ENCODE measurements at regions not wholly inside any gene's neighbourhood (a gene's known extent, or its start where the extent isn't known, plus 50 kb on each side); places are given as distances from the start of the nearest gene placed in this dataset.
"Not testable (repeated sequence)": the region's sequence is repeated elsewhere in the genome, so short reads cannot be mapped to it uniquely, and the experiment has no call there.

DNA sequence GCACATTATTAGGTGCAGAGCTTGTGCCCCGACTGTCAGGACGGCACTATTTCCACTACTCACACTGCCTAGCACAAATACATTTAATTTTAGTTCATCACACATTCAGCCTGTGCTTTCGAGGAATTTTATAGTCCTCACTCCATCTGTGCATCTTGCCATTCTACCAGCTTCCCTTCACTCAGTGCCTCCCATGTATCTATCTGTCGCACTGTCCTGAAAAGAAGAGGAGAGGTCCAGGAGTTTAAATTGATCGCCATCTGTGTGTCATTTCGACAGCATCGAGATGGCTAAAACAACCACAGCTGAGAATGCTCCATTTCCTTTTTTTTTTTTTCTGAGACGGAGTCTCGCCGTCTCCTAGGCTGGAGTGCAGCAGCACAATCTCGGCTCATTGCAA lies 97.6 kb upstream of the FOXN3 start:
- no peak for DNase-seq

DNA sequence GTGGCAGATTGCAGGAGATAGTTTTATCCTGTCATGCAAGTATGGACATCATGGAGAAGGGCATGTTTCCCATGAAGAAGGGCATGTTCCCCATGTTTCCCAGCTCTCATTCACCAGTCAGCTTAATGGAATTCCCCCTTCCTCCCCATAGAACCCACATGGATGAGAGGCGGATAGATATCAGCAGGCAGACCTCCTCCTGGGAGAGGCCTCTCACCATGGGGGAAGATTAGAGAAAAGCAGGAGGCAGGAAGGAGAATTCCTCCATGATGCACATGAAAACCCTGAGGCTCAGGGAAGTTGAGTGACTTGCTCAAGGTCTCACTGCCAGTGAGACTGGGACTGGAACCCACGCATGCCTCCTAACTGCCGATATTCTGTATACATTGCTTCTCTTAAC lies 92.9 kb upstream of the FOXN3 start:
- DNase-seq = no peak

DNA sequence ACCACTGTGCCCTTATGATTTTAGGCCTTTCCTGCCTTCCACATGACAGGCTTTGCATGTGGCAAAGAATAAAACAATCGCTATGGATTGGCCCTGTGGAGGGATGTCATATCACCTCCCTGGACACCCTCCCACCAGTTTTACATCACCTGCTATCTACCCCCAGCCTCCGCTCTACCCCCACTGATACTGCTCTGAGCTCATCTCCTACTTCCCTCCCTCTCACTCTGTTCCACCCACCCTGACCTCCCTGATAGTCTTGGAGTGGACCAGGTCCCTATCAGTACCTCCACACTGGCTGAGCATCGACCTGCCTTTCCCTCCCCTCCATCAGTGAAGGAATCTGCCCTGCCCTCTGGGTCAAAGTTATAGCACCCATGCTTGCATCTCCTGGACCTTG lies 91.8 kb upstream of the FOXN3 start:
- no peak for DNase-seq

DNA sequence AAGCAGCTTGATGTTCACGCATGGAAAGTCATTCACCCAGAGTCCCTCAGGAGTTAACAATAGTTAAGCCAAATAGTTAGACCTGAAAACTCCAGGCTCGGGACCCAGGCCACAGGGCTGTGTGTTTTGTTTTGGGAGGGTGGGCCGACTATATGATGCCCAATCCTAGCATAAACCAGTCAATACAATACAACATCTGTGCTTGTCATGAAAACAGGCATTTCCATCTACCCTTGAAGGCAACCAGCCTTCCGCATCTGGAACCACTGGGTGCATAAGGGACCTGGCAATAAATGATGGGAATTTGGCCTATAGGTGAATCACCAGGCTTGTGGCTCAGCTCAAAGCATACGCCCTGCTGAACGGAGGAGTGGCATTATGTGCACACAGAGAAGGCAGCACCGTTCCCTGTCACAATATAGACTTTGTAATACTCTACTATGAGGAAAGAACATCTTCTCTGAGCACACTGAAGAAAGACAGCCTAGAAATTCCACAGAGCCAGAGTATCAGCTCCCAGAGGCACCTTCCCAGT lies 91.0 kb upstream of the FOXN3 start:
- no peak for DNase-seq

DNA sequence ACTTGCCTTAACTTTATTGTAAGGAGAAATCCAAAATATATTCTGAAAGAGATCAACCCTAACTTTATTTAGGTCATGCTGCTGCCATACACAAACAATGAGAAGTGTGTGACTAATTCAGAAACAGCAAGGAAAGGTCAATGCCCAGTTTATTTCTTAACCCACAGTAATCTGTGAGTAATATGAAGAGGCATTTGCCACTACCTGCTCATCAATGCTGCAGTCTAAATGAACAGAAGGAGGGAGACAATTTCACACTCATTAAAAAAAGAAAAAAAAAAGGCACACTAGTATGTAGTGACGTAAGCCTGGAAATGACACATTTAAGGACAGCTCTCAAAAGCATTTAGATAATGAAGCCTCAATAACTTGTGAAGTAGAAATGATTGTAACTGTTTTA lies 90.5 kb upstream of the FOXN3 start:
- DNase-seq = no peak

DNA sequence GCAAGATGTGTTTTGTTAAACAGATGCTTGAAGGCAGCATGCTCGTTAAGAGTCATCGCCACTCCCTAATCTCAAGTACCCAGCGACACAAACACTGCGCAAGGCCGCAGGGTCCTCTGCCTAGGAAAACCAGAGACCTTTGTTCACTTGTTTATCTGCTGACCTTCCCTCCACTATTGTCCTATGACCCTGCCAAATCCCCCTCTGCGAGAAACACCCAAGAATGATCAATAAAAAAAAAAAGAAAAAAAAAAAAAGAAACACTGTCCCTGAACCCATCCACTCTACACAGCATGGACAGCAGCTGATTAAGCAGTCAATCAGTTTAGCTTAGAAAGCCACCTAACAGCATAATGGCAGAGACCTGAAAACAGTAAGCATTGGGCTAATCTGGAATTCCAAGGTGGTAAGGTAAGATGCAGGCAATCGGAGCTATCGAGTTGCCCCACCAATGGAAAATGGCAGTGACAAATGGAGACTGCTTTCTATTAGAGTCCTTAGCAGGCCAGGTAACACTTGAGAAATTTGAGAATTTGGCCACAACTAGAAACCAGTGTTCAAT lies 89.9 kb upstream of the FOXN3 start:
- not testable (repeated sequence) for DNase-seq

DNA sequence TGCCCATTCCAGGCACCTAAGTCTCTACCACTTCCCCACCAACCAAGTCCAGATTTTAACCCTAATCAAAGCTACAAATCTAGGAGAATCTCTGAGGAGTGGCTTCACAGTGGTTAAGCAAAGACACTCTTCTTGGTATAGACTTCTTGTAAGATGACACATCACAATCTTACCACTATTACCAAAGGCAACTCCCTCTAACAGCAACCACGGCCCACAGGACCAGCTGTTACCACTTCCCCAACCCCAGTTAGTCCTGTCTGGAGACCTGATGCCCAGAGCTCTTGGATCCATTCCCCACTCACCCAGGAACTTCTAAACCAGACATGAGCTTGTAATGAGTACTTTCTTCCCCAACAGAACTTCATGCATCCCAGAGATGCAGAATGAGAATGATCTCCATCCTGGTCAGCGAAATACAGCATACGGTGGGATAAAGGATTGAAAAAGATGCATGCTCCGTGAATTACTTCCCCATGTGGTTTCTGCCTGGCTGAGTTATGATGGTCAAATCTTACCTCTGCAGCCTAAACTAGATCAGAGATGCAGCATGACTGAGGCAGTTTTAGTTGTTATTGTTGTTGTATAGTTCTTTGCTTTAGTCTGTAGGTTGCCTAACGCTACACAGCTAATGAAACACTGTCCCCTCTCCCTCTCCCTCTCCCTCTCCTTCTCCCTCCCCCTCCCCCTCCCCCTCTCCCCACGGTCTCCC lies 87.7 kb upstream of the FOXN3 start:
- DNase-seq = no peak

DNA sequence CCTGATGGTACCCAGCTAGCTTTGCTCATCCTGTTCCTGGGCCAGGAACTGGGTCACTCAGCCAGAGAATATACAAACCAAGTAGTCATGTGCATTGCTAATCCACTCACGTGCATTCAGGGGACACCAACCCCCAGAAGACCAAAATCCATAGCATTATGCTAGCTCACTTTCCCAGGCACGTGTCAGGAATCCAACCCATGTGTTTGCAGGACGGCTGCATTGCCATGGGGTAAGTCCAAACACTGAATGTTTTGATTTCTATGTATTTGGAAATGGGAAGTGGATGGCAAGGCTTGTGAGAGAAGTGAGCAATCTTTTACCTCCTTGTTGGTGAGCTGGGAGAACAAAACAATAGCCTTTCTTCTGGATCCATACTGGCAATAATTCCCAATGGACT lies 87.1 kb upstream of the FOXN3 start:
- no peak for DNase-seq

DNA sequence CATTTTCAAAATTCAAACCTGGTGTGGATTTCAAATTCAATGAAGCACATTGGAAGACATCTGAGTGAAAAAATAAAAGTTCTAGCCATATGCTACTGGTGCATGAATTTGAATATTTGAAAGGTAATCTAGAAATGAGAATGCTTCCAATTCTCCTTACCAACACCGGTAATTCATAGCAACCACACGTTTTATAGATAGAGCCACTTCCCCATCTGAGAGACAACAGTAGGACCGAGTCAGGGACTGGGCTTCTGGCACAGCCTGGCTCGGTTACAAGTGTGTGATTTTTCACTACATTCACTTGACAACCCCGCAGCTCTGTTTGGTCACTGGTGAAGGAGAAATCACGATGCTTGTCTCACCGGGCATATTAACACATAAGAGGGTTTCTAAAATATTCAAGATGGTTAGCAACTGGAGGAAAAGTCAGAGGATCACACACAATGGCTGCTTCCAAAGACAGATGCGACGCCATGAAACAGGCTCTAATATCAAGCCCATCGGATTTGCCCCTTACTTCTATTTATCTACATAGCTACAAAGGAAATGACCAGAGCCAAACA lies 86.5 kb upstream of the FOXN3 start:
- no peak for DNase-seq

DNA sequence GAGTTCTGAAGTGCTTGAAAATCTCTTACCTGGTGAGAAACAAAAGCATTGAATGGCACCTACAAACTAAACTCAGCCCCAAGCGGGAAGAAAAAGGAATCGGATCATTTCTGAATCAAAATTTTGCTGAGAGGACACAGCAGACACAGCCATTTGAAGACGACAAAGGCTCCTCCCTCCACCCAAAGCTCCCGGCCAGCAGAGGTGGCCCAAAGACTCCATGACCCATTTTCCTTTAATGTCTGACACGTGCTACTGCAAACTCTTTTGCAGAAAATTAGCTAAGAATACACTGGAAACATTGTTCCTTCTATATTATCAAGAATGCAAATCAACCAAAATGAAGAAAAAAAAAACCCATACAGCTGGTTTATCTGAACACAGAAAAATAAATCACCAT lies 85.9 kb upstream of the FOXN3 start:
- no peak for DNase-seq

DNA sequence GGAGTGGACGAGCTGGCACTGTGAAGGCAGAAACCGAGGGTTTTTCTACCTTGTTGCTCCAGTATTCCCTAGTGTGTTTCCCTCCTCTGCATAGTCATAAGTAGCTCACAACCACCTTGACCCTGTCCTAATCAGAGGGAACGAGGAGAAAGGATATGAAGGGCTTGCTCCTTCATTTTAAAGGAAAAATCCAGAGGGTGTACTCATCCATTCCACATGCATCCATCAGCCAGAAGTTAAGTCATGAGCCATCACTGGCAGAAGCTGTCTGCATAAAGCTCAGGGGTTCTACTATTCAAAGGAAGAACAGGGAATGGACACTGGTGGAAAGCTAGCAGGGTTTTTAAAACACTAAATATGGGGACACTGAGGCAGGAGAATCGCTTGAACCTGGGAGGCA lies 84.3 kb upstream of the FOXN3 start:
- no peak for DNase-seq

DNA sequence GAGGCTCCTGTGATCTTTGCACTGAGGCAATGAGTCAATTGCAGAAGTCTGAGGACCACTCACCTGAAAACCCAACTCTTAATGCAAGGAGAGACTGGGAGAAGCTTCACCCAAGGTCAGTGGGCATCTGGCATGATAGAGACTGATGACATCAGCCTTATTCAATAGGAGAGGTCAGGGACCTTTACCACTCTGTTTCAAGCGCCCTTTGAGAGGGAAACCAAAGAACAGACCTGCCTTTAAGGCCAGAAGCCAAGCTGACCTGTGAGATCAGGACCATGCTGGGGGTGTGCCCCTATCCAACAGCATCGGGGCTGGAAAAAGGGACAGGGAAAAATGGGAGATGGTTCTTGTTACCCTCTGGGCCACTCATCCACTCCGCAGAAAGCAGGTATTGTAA lies 83.3 kb upstream of the FOXN3 start:
- DNase-seq = no peak

DNA sequence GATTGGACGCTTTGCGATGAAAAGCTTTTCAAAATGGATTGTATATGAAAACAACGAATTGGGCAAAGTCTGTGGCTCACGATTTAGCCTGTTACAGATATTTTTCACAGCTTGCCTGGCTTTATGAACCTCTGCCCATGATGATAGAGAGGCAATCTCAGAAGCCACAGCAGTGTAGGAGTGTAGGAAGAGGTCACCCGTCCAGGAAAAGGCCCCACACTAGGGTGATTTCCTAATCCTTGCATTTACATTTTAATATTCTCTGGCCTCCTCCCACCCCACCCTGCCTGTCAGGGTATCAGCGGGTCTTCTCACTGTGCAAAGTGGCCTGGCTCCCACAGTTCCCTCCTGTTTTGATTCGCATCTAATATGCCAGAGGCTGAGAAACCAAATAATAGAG lies 81.8 kb upstream of the FOXN3 start:
- DNase-seq = no peak

DNA sequence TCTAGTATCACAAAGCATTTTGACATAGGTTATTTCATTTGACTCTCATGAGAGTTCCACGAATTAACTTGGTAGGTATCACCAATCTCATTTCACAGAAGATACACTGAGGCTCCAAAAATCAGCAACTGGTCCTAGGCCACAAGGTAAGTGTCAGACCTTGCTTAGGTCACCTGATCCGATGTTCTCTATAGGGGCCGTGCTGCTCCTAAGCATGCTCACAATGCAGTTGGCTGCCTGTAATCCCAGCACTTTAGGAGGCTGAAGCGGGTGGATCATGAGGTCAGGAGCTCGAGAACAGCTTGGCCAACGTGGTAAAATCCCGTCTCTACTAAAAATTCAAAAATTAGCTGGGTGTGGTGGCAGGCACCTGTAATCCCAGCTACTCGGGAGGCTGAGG lies 78.7 kb upstream of the FOXN3 start:
- no peak for DNase-seq

DNA sequence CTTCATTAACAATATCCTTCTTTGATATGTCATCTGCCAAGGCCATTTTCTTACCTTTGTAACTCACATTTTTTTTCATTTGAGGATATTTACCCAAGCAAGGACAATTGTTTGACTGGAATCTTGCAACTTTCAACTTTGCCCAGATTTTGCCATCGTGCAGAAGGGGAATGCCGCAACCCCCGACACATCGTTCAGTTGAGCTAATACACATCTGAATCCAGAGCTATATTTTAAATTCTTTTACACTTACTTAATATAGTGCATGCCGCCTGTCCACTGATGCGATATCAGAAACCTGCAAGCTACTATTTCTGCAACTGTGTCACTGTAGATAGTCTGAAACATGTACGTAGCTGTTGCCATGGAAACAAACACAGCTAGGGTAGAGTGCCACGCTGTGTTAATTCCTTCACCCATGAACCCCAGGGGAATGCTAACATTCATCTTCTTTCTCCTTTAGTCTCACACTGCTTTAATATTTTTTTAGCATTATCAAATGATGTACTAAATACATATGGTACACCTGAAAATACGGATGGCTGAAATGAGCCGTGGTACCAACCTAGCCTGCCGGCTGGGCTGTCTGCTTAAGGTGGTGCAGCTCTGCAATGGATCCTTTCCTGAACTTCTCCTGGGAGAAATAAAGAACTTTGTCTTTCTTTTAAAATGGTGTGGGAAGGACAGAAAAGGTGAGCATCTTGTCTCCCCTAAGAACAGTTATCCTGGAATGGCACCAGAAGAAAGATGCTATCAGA lies 77.0 kb upstream of the FOXN3 start:
- no peak for DNase-seq

DNA sequence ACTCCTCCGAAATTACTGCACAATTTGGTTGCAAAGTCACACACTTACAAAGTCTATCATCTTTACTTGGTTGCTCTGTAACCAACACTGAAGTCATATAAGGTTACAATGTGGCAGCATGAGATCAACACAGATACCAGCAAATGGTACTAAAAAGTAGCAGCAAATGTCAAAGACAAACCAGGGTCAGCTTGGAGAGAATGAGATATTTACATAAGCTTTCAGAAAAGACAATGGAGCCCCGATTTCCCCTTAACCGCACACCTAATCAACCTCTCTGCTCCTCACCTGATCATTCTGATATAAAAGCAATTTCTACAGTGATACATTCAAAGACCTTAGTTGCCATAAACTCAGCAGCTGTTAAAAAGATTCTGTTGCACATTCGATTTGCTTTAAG lies 76.4 kb upstream of the FOXN3 start:
- no peak for DNase-seq

DNA sequence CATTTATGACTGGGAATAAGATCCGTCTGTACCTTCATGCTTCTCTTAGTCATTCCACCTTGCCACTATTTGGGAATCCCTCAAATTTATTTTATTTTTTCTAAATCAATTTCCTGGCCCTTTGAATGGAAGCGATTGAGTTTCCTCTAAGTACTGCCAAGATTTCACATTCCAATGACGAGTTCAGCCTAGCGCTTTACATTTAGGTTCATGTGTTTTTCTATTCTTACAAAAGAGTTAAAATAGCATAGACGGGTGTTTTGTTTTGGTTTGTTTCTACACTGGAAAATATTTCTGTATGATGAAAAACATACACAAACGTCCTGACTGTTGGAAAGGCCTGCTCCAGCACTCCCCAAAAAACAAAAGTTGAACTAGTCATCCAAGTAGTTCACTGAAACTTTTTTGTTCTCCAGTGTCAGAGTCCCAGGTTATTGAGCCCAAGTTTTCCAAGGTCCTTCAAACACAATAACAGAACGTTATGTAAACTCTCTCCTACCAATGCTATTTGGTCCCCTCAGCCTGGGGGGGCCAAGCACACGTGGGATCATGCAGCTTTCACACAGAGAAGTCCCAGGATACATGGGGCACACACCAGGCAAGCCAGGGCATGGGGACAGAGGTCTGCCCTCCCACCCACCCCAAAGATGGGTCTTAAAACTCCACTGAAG lies 74.8 kb upstream of the FOXN3 start:
- DNase-seq = no peak

DNA sequence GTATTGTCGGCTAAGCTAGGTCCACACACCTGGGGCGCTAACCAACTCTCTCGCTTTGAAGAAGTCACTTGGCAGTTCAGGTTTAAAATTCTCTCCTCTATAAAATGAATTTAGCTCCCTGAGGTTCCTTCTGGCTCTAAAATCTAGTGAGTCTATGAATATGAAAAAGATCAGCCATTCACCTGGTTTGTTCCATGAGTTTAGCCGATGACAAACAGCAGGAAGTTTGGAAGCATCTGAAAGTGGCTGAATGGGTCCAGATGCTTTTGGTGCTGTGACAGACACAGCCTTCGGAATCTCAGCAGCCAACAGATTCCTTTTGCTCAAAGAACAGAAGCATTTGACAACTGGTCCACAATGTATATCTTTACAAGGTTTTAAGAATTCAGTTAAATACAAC lies 73.4 kb upstream of the FOXN3 start:
- no peak for DNase-seq

DNA sequence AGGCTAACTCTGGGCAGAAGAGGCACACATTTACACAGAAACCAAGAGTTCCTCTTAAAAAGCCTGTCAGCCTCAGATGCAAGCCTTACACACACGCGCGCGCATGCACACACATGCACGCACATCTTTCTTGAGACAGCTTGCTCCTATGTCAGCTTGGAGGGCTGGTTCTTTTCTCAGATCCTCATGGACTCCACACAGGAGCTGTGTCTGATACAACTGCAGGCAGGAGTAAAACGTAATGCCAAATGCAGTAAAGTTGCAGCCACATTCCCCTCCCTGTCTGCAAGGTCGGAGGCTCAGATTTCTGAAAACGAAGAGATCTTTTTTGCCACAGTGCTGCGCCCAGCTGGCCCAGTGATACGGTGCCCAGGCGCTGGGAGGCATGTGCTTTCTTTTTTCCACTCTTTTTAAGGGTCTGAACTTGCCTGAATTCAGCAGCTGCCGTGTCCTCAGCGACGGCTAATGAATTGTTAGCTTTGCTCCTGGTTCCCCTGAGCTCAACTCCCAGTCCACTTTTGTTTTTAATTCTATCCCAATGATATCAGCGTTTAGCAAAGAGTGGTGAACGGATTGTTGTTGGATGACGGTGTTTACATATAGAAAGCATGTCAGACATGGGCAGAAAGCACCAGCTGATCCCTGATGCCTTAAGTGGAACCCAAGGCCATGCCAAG lies 72.9 kb upstream of the FOXN3 start:
- no peak for DNase-seq

DNA sequence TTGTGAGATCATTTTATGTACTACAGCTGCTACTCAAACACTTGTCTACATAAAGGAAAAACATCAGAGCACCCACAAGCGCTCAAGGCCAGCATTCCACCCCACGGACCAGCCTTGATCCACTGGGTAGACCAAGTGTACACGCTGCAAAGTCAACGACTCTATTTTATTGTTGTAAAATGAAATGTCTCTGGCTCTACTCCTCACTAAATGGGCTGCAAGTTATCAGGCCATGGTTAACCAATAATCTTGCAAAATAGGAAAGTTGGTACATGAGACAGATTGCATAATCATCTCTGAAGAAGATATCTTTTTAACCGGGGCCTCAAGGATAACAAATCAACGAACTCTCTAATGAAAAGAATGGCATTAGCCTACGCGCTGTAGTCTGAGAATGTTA lies 69.9 kb upstream of the FOXN3 start:
- no peak for DNase-seq

DNA sequence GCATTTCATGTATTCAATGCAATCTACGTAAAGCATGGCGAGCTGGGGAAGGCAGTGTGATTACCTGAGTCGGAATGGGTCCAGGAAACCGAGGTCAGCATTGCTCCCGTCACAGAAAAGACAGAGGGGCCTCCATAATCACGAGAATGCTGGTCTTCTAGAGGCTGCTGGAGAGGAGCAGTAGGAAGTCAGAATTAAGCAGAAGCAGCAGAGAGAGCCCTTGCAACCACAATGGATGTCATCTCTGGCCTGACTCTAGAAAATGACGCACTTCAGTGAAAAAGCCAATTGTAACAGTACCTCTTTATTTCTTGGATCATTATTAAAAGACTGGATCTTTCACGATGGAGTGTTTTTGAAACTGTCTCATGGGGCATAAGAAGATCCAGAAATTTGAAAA lies 69.5 kb upstream of the FOXN3 start:
- no peak for DNase-seq

DNA sequence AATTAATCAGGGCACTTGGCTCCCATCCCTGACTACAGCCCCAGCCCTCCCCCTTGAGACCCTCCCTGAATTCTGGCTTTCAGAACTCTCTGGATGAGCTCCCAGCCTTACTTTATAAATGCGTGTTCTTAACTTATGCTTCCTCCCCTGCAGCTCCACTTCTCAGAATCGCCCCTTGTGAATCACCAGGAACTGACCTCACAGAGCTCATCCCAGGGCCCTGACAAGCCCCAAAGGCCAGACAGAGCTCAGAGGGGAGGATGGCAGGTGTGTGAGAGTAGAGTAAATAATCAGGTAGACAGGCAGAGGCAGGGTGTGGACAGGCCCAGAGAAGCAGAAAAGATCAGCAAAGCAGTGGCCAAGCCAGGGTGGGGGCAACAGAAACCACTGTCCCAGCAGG lies 68.2 kb upstream of the FOXN3 start:
- DNase-seq = no peak

All from activated CD4-positive, alpha-beta T cell treated with anti-CD3 and anti-CD28 coated beads, Interleukin-2, amount 50 U/mL, for 1 hour (primary cell).